GM21423 (cell line): ENCODE measurements at regions not wholly inside any gene's neighbourhood (a gene's known extent, or its start where the extent isn't known, plus 50 kb on each side); places are given as distances from the start of the nearest gene placed in this dataset.

Source experiments
- ATAC-seq: cut with Tn5 transposase; IDR thresholded peaks from one replicate; pipeline ENCODE4 v1.9.1; 2021; ENCODE audit warnings: mild to moderate bottlenecking, moderate library complexity; ENCODE audit not compliant: unreplicated experiment

DNA sequence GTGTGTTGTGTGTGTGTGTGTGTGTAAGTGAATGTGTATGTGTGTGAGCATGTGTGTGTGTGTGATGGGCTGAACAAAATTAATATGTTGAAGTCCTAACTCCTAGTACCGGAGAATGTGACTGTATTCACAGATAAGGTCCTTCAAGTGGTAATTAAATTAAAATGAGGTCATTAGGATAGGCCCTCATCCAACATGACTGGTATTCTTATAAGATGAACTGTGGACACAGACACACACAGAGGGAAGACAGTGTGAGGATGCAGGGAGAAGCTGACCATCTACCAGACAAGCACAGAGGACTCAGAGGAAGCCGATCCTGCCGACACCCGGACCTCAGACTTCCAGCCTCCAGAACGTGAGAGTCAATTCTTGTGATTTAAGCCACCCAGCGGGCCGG is 91.2 kb upstream of the PGBD5 start:
- ATAC-seq, result no peak

DNA sequence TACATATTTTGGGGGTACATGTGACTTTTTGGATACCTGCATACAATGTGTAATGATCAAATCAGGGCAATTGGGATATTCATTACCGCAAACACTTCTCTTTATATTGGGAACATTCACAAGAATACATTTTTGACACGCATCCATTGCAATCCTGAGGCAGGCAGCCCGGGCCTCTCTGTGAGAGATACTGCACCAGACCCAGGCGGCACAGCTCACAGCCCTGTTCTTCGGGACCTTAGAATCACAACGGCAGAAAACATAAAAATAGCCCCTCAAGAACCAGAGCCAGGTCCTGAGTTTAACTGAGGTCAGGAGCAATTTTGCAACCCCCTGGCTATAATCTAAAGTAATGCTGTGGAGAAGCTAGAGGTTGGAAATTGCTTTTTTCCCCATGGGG is 90.8 kb upstream of the PGBD5 start:
- no peak for ATAC-seq

DNA sequence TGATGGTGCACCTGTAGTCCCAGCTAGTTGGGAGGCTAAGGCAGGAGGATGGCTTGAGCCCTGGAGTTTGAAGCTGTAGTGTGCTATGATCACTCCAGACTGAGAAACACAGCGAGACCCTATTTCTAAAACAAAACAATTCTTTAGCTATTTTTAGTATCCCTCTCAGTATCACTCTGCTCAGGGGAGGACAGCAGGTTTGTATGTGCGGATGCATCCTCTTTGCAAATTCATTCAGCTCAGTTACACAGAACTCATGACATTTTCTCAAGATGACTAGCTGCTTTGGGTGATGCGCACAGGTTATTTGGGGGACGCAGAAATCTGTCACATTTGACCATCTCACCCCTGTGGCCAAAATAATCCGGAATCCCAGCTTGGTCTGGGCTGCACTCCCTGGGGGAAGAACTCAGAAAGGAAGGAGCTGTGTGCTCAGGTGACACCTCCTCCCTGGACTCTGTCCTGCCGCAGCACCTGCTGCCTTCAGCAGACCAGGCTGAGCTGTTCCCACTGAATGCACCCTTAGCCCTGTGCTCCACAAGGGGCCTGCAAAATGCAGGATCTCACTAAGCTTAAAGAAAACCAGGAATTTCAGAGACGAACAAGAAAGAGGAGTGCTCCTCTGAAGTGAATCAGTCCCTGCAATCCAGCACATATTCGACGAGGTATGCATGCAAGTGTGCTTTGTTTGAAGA is 89.5 kb upstream of the PGBD5 start:
- no peak for ATAC-seq

DNA sequence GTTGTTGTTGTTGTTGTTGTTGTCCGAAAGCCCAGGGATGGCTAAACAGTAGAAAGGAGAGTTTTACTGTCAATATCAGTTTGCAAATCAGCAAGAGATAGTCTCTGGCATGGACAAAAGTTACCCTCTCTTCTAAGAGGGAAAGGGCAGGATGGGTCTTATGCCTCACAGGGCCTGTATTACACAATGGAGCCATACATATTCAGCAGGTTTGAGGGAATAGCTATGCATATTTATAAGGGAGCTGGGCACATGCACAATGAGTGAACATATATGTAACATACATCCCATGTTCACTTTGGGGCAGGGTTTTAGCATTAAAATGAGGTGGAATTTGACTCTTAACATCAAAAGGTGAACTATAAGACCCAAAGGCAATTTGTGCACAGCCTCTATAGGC is 84.4 kb upstream of the PGBD5 start:
- no peak for ATAC-seq

DNA sequence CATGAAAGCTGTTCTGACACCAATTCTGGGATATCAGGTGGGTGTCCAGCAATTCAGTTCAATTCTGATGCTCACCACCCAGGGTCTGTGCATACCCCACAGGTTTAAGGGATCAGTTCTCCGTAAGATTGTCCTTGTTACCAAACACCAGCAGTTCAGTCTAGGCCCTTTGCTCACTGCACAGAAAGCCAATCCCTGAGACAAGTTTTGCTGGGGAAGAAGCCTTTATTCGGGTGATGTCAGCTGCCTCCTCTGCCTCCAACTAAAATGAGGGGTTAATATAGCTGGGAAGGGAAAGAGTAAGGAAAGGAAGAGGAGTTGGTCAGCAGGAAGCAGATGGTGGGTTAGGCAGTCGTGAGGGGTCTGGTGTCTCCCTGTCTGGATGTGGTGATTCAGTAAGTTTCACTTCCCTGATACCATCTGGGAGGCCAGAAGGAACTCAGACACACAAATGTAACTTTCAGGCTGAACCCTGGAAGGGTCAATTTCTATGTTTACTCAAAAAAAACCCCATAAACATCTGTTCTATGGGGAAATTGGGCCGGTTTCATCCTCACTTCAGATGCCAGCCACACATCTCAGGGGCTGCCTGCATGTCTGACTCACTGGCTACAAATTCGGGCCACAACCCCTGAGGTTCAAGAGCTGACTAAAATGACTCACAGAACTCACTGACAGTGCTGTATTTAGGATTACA is 83.3 kb upstream of the PGBD5 start:
- ATAC-seq, result peak; percentile 53

DNA sequence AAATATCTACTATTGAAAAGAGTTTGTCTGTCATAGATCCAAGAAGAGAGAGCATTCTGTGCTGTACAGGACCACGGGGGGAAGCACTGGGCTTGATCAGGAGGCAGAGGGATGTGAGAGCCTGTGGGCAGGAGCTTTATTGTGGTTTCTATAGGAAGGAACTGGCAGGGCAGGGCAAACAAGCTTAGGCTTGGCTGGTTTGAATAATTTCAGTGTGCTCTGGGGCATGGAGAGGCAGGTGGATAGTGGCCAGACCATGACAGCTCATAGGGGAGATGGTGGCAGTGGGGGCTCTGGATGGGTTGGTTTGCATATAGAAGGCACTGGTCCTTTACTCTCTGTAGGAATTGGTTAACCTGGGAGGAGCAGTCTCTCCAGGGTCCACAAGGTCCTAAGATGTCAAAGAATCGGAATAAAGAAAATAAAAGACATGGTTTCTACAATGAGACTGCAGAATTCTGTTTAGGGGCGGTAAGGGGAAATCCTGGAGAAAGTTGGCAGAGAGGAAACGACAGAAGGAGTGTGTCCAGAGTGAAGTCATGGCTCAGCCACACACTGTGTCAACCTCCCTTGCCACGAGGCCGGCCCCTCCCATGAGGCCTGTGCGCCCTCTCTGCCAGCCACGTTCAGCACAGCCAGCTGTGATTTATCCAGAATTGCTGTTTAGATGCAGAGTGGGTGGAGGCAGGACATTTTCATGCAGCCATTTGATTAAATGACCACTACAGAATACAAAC is 81.7 kb upstream of the PGBD5 start:
- no peak for ATAC-seq

DNA sequence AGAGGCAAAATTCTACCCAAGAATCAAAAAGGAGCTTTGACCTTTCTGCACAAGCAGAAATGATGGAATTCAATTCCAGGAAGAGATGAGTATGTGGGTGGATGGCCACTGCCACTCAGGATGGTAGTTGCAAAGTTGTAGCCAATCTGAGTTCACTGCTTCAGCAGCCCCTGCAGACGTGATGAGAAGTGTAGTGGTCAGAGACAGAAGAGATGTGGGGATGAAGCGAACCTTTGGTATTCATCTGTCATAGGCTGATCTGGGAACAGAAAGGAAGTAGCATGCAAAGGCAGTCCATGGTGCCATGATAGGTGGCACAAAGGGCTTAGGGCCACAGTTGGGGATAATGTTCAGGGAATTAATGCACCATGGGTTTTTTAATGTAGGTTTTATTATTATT is 81.1 kb upstream of the PGBD5 start:
- no peak for ATAC-seq

DNA sequence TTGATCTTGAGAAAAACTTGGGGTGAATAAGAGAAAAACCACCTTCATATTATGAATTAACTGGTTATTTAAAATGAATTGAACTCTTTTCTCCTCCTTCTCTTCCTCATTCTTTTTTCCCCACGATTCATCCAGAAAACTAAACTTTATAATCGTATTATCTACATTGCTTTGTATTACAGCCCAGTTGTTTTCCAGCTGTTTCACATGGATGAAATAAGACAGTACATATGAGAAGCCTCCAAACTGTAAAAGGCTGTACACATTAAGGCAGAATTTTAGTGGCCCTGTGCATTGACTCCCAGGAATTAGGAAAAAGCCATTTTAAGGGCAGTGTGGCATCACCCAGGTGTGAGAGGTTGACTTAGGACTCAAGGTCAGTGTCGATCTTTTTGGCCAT is 80.3 kb upstream of the PGBD5 start:
- no peak for ATAC-seq

DNA sequence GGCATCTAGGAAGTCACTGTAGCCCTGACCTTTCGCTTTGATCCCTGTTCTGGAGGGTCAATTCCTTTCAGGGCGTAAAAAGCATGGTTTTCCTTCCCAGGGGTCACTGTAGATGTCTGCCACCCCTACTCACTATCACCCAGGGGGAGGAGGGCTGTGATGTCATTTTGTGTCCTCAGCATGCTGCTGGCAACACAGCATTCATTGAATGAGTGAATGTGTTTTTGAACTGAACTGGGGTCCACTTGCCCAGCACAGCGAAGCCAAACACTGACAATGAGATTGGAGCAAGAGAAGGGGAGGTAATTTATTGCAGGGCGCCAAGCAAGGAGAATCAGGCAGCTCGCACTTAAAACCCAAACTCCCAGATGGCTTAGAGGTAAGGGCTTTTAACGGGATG is 78.2 kb upstream of the PGBD5 start:
- ATAC-seq, result no peak

DNA sequence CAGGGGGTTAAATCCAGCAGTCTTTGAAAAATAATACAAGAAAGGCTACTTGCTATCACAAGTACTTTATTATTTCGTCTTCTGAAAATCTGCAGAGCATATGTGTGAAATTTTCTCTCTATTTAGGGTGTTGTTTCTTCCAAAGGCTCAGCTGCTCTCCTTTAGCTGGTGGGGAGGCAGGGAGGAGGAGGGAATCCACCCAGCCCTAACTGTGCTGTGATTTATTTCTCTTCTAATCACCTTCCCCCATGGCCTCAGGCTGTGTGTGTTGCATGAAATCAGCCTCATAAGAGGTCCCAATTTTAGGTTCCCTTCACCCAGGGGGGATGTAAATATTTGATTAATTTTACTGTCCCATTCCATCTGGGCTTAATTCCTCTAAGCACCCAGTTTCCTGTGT is 77.6 kb upstream of the PGBD5 start:
- ATAC-seq, result no peak

DNA sequence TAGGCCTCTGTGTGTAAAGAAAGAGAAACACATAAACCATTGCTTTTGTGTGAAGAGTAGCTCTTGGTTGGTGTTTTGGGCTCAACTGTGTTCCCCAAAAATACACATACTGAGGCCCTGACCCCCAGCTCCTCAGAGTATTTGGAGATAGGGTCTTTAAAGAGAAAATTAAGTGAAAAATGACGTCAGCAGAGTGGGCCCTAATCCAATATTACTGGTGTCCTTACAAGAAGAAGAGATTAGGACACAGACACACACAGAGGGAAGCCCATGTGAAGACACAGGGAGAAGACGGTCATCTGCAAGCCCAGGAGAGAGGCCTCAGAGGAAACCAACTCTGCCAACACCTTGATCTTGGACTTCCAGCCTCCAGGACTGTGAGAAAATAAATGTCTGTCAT is 76.9 kb upstream of the PGBD5 start:
- ATAC-seq, result no peak

DNA sequence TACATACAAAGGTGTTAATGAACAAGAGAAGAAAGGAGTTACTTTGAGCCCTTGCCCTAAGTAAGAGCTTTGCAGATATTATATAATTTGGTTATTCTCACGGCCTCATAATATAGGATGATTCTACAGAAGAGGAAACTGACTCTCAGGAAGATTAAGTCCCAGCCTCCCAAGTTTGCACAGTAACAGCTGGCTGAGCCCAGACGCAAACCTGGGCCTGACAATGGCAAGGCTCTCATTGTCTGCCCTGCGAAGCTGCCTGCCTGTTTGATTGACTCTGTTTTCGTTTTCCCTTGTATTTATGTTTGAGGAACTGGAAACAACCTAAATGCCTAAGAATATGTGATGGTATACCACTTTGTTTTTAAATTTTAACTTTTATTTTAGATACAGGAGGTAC is 76.2 kb upstream of the PGBD5 start:
- ATAC-seq, result no peak

DNA sequence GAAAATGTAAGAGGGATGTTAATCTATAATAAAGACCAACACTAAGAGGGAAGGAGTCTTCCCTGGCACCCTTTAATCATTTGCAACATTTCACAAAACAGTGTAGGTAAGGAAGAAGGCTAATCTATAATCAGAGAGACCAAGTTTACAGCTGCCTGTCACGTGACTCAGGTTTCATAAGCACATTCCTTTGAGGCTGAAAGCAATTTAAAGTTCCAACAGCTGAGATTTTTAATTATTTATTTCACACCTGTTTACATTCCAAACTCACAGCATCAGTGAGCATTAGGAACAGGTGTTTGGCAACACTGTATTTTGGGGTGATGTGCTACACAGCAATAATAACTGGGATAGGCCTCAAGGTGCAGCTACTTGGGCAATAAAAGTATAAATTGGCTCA is 75.7 kb upstream of the PGBD5 start:
- ATAC-seq, result no peak

DNA sequence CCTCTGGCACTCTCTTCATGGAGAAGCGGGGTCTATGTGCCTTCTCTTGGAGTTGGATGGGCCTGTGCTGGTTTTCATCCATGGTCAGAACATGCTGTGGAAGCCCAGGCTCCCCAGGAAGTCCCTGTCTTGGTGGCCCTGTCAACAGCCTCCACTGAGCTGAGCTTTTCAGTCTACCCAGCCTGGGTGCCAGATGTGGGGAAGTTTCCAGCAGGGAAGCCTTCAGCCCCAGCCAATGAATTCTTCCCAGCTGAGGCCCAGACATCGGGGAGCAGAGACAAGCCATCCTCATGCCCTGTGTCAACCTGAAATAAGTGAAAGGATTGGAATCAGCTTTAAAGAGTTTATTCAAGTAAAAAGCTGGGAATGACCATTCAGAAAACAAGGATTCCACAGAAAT is 75.1 kb upstream of the PGBD5 start:
- no peak for ATAC-seq

DNA sequence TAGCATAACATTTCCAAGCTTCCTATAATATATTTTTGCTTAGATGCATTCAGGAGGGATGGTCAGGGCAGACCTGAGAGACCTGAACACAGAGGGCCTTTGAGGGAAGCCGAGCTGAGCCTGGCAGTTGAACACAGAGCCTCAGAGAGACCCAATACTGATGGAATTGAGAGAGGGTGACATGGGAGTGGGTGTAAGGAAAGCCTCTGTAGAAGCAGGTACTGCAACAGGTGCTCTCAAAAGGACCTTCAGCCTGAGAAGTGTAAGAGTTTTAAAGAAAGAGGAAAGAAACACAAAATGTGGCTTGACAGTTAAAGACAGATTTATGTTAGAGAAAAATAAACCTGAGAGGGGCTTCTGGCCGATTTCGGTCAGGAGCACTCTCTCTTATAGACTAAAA is 73.9 kb upstream of the PGBD5 start:
- ATAC-seq, result no peak

DNA sequence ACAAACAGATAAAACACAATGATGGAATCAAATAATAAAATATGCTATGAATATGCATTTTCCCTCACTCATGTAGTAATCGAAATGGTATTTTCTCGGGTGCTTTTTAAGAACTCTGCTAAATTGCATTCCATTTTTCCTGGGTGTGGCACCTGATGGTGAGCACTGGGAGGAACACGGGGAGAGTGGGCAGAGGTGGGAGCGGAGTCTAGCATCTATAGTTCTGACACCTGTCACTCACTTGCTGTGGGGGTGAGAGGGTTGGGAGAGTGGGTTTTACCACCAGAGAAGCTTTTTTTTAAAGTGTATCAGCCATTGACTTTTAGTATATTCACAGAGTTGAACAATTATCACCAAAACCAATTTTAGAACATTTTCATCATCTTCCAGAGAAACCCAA is 73.4 kb upstream of the PGBD5 start:
- no peak for ATAC-seq

DNA sequence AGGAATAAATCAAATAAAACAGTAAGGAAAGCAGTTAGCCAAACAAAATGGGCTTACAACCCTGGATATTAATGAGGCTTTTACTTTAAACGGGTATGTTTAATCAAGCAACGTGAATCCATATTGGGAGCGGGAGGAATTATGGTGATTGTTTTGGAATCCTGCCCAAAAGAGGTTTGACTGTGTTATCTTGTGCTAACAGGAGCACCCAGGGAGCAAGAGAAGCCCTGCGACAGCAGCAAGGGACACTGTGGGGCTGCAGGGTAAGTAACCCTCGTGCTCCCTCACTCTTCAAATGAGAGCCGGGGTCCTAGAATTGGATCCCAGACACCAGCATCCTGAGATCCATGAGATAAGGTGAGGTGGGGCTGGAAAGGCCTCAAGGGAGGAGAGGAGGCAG is 72.6 kb upstream of the PGBD5 start:
- no peak for ATAC-seq

DNA sequence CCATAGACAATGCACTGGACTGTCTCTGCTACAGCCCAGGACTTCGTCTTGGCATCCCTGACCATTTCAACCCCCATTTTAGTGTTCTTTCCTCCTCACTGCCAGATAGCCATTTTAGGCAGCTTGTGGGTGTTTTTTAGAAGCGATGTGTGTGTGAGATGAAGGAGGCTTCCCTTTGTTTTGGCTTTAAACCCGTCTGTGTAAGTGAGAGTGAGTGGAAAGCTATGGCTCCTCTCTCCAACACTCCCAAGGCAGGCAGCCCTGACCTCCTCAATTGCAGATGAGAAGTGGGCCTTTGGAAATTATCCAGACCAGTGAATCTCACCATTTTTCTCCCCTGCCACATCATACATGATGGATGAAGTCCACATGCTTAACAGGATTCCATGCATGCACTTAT is 70.3 kb upstream of the PGBD5 start:
- no peak for ATAC-seq

DNA sequence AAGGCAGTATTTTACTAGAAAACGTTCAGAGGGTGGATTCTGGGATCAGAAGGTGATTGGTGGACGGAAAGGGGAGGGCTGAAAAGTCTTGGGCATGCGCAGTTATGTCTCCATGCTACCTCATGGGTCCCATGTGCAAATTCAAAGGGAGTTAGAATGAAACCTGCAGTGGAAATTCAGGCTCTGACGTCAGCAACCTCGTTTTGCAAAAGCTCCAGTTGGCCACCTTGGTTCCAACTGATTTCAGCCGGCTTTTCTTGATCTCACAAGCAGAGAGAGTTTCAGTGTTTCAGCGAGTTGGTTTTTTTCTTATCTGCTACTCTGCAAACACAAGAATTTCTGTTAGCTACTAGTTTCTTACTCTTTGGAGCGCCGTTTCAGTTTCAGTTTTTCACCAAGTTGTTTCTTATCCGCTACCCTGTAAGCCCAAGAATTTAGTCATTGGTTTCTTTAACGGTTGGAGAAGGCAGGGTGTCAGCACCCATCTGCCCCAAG is 69.8 kb upstream of the PGBD5 start:
- no peak for ATAC-seq

DNA sequence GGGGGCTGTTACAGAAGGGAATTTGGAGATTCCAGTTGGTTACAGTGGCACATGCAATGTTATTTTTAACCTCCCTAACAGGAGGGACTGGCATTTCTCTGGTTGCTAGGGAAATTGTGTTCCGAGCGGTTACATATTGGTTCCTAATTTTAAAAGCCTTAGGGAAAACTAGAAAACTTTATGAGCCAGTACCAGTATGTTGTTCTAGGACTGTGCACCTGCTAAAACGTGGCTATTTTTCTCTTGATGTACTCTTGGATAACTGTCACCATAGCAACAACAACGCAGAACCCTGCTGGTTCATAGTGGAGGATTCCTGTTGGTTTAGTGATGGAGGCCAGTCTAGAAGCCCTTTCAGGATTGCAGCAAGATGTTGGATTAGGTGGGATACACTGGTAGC is 68.9 kb upstream of the PGBD5 start:
- no peak for ATAC-seq

DNA sequence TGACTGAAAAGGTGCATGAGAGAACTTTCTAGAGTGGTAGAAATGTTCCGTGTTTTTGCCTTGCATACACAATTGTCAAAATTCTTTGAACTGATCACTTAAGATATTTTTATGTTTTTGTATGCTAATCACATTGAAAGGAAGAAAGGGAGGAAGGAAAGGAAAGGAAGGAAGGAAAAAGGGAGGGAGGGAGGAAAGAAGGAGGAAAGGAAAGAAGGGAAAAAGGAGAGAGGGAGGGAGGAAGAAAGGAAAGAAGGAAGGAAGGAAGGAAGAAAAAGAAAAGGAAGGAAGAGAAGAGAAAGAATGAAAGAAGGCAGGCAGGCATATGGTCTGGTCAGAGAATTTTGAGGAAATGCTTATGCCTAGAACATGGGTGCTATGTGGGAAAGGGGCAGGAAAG is 68.4 kb upstream of the PGBD5 start:
- no peak for ATAC-seq

DNA sequence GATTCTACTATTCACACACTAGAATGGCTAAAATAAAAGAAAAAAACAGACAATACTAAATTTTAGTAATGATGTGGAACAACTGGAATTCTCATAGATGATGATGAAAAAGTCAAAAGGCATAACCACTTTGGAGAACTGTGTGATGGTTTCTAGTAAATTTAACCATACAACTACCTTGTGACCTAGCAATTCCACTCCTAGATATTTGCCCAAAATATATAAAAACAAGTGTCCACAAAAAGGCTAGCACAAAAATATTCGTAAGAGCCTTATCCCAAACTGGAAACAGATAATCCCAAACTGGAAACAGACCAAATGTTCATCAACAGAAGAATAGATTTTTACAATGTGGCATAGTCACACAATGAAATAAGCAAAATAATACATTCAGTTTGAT is 67.9 kb upstream of the PGBD5 start:
- ATAC-seq, result no peak
